Ovary (tissue), 7 donors: ENCODE measurements at regions not wholly inside any gene's neighbourhood (a gene's known extent, or its start where the extent isn't known, plus 50 kb on each side); places are given as distances from the start of the nearest gene placed in this dataset.
"Not testable (repeated sequence)": the region's sequence is repeated elsewhere in the genome, so short reads cannot be mapped to it uniquely, and the experiment has no call there.

Source experiments
- DNase-seq, 5 donors: peaks; one replicate each; pipeline ENCODE4 v3.0.0-alpha.2; 2019 to 2020
- H3K27ac ChIP-seq, 2 donors: fragments of 200-600 bp; one replicate each; pipeline versions ENCODE4 v1.5.1 to v1.8.0; 2019 to 2022
- H3K27me3 ChIP-seq: fragments of 200-600 bp; one replicate; pipeline ENCODE4 v1.8.0; 2022
- H3K36me3 ChIP-seq: fragments of 200-600 bp; sonication (generic); one replicate; pipeline ENCODE4 v1.5.1; 2019
- H3K4me1 ChIP-seq: one replicate; pipeline ENCODE4 v1.8.1; 2013; ENCODE audit warnings: mild to moderate bottlenecking, moderate library complexity; ENCODE audit not compliant: insufficient read depth
- H3K4me3 ChIP-seq: fragments of 200-600 bp; sonication (generic); one replicate; pipeline ENCODE4 v1.5.1; 2017
- H3K9me3 ChIP-seq, 2 donors: fragments of 200-600 bp in 1 of 2; sonication (generic) in 1 of 2; one replicate each; pipeline versions ENCODE4 v1.5.1 to v1.8.1; 2013 to 2019; ENCODE audit warnings: mild to moderate bottlenecking in 1 of 2, moderate library complexity in 1 of 2
- CTCF ChIP-seq, 3 donors: fragments of 450-650 bp in 2 of 3; fragments of 200-600 bp in 1 of 3; IDR thresholded peaks; one replicate each; pipeline versions ENCODE4 v1.5.1 to v1.8.0; 2016 to 2022; ENCODE audit warnings: antibody characterized with exemption in 3 of 3, mild to moderate bottlenecking in 1 of 3
- EP300 ChIP-seq: sonication (generic); formaldehyde crosslinking; IDR thresholded peaks from one replicate; pipeline ENCODE4 v1.6.1; 2017; ENCODE audit warnings: antibody characterized with exemption
- POLR2A ChIP-seq: fragments of 450-650 bp; IDR thresholded peaks from one replicate; pipeline ENCODE4 v1.6.1; 2017; ENCODE audit warnings: antibody characterized with exemption, mild to moderate bottlenecking, moderate library complexity
- WGBS, 3 donors: extraction: QIAGEN DNeasy Blood & Tissue Kit in 1 of 3; methylation state at CpG; one replicate each; pipeline versions ENCODE4 v1.1.5 to v1.1.7; 2013 to 2017; 5-methylcytosine and 5-hydroxymethylcytosine counted together
- intact Hi-C, 4 donors: fragments of 100-400 bp; cut with DNase I; formaldehyde crosslinking; loops; one replicate each; pipeline versions ENCODE4 v1.11.0 to v1.15.1; 2022 to 2023
- donor health status: DM: no; HTN: no; CAD: no; lungs with moderate emphysema.
- donor health status: DM: no; HTN: no; CAD: no.
- donor health status: Bipolar disorder and iron deficiency.
- donor health status: DM: no; HTN: no; CAD: no.
- donor health status: DM: yes; HTN: yes; CAD: no.

GRCh38 chr11:123338997-123339752 lies 90.9 kb upstream of the GRAMD1B start:
- Histone ChIP-seq H3K4me3 (no peak overlapping the region), H3K36me3 (no peaks in the 10 kb centered on the region), H3K27ac (no peak overlapping the region), H3K4me1 (no peaks in the 10 kb centered on the region), H3K27me3 (no peaks in the 10 kb centered on the region), H3K9me3 (no peaks in the 10 kb centered on the region)
- TF ChIP-seq EP300 (no peak), CTCF (IDR thresholded peaks at IDR 0.05) (no peak), POLR2A (no peak)
- 91 to 94% (median 92%) methylated on average over 9 of the region's 9 CpGs for WGBS, 3 donors
- intact Hi-C loops, result no loop called here
- no peak for DNase-seq

- no peak overlapping the region for H3K27ac ChIP-seq
- TF ChIP-seq POLR2A (no peak), EP300 (no peak), CTCF (IDR thresholded peaks at IDR 0.05) (no peak)
- DNase-seq, result no peak
- H3K9me3 ChIP-seq, result no peaks in the 10 kb centered on the region
- intact Hi-C loops, result no loop called here
- no peaks in the 10 kb centered on the region for H3K27me3 ChIP-seq
- no peaks in the 10 kb centered on the region for H3K4me1 ChIP-seq
- no peaks in the 10 kb centered on the region for H3K36me3 ChIP-seq
- H3K4me3 ChIP-seq, result no peak overlapping the region
- WGBS, 3 donors, result 84 to 85% (median 85%) methylated on average over 6 of the region's 6 CpGs
Measured at GRCh38 chr11:123338266-123338800, 91.7 kb upstream of the GRAMD1B start.

GRCh38 chr11:123334925-123335324 lies 95.1 kb upstream of the GRAMD1B start:
- no peak overlapping the region for H3K27ac ChIP-seq
- WGBS, 3 donors, result 84 to 88% (median 87%) methylated on average over 4 of the region's 4 CpGs

GRCh38 chr11:123332577-123332976 lies 97.5 kb upstream of the GRAMD1B start:
- 94 to 97% (median 96%) methylated on average over 1 of the region's 1 CpG for WGBS, 3 donors
- H3K27ac ChIP-seq, H3K36me3 ChIP-seq, intact Hi-C loops, H3K4me1 ChIP-seq, H3K9me3 ChIP-seq, DNase-seq, H3K27me3 ChIP-seq, H3K4me3 ChIP-seq: not testable (repeated sequence)

More at GRCh38 chr11:123334925-123335324, 95.1 kb upstream of the GRAMD1B start:
- intact Hi-C loops, result no loop called here
- TF ChIP-seq EP300, result no peak
- no peak for TF ChIP-seq CTCF (IDR thresholded peaks at IDR 0.05)
- no peak for TF ChIP-seq POLR2A
- DNase-seq, result no peak
- no peaks in the 10 kb centered on the region for H3K9me3 ChIP-seq
- no peaks in the 10 kb centered on the region for H3K4me1 ChIP-seq
- no peak overlapping the region for H3K4me3 ChIP-seq
- no peaks in the 10 kb centered on the region for H3K27me3 ChIP-seq
- no peaks in the 10 kb centered on the region for H3K36me3 ChIP-seq

GRCh38 chr11:123330948-123331347 lies 99.1 kb upstream of the GRAMD1B start:
- Histone ChIP-seq H3K27me3 (no peaks in the 10 kb centered on the region), H3K9me3 (no peaks in the 10 kb centered on the region), H3K36me3 (no peaks in the 10 kb centered on the region), H3K4me3 (no peak overlapping the region), H3K27ac (no peak overlapping the region), H3K4me1 (no peaks in the 10 kb centered on the region)
- intact Hi-C loops, result no loop called here
- DNase-seq, result no peak
- WGBS, 3 donors, result 71 to 79% (median 77%) methylated on average over 2 of the region's 2 CpGs
- no peak for TF ChIP-seq CTCF (IDR thresholded peaks at IDR 0.05)
- TF ChIP-seq POLR2A, result no peak
- TF ChIP-seq EP300, result no peak
